Gastrocnemius medialis (tissue), 4 donors: ENCODE measurements at regions not wholly inside any gene's neighbourhood (a gene's known extent, or its start where the extent isn't known, plus 50 kb on each side); places are given as distances from the start of the nearest gene placed in this dataset.

Experiments used
- CTCF ChIP-seq, 5 experiments: fragments of 450-650 bp in 3 of 5; fragments of 200-600 bp in 2 of 5; sonication (generic) in 2 of 5; IDR thresholded peaks in 4 of 5; conservative IDR thresholded peaks in 1 of 5; 1 replicate in 4 of 5; 2 replicates in 1 of 5; pipeline ENCODE4 v1.5.1; 2016 to 2019; ENCODE audit warnings: antibody characterized with exemption in 5 of 5, mild to moderate bottlenecking in 3 of 5, moderate library complexity in 3 of 5
- POLR2A ChIP-seq, 2 donors: fragments of 450-650 bp; IDR thresholded peaks; one replicate each; pipeline ENCODE4 v1.6.1; 2017; ENCODE audit warnings: antibody characterized with exemption in 2 of 2, mild to moderate bottlenecking in 2 of 2, moderate library complexity in 2 of 2

DNA sequence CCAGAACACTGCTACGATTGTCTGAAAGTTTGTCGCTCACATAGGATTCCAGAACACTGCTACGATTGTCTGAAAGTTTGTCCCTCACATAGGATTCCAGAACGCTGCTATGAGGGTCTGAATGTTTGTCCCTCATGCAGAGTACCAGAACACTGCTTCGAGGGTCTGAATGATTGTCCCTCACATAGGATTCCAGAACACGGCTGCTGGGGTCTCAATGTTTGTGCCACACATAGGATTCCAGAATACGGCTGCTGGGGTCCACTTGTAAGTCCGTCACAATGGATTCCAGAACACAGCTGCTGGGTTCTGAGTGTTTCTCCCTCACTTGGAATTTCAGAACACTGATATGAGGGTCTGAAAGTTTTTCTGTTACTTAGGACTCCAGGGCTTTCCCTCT is 203.3 kb downstream of the FOXD4L6 start:
- TF ChIP-seq CTCF (IDR thresholded peaks at IDR 0.05 in 4 of 5, conservative IDR thresholded peaks at IDR 0.05 in 1 of 5): no peak
- no peak for TF ChIP-seq POLR2A (IDR thresholded peaks at IDR 0.05)
